HG03558 (cell line): ENCODE measurements at regions not wholly inside any gene's neighbourhood (a gene's known extent, or its start where the extent isn't known, plus 50 kb on each side); places are given as distances from the start of the nearest gene placed in this dataset.

ENCODE experiments used
- ATAC-seq: cut with Tn5 transposase; IDR thresholded peaks from one replicate; pipeline ENCODE4 v1.9.1; 2021; ENCODE audit warnings: moderate number of reproducible peaks; ENCODE audit not compliant: unreplicated experiment; ENCODE audit errors: extremely low read depth

GRCh38 chr6:85706272-85706671 is 63.6 kb upstream of the SYNCRIP start:
- ATAC-seq: no peak

- ATAC-seq: no peak
Measured at GRCh38 chr6:85705220-85705619, 62.5 kb upstream of the SYNCRIP start.

- ATAC-seq: no peak
Measured at GRCh38 chr6:85703406-85703805, 60.7 kb upstream of the SYNCRIP start.
